ENCODE measurements at regions not wholly inside any gene's neighbourhood (a gene's known extent, or its start where the extent isn't known, plus 50 kb on each side); places are given as distances from the start of the nearest gene placed in this dataset.

DNA sequence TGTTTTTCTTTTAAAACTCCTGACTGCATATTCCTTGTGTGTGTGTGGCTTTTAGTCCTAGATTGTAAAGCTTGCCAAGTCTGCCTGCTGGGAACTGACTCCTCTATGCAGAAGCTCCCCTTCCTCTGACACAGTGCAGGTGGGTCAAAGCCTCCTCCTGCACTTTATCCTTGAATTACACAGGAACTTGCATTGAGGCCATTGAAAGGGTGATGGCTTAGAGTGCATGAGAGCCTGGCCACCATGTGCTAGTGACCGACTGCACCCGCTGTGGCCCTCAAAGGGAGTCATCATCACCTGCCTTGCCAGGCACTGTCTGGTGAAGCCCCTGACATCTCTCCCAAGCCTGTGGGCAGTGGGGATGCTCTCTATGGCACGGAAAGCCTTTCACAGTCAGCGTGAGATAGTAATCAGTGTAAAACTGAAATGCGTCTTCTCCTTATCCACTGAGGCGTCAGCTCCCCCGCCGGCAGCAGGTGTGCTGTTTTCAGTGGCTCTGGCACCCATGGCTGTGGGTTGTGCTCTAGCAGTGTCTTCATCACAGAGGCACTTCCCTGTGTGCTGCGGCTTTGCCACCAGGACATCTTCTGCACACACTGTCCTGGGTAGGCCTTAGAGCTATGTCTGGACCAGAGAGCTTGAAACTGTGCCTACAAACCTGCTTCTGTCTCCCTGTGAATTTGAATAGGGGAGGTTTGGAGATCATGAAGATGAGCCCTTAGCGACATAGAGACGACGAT lies 87.9 kb downstream of the THBS2 start:
- no peak for DNase-seq (ENCODE audit: low read depth)

DNA sequence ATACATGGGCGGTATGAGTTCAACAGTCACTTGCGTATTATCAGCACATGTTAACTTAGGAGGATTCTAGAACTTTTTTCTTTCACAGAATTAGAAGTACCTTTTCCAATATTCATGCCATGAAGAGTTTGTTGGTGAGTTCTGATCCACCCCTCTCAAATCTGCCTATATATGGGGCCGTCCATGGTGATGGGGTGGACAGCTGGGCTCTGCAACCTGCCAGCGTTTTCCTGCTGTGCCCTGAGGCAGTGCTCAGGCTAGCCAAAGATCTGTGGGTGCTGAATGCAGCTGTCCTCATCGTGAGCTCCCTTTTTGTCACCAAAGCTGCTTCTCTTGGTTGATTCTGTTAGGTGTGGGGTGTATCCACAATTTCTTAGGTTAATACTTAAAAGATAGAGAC lies 88.7 kb downstream of the THBS2 start:
- DNase-seq (ENCODE audit: low read depth) = no peak

DNA sequence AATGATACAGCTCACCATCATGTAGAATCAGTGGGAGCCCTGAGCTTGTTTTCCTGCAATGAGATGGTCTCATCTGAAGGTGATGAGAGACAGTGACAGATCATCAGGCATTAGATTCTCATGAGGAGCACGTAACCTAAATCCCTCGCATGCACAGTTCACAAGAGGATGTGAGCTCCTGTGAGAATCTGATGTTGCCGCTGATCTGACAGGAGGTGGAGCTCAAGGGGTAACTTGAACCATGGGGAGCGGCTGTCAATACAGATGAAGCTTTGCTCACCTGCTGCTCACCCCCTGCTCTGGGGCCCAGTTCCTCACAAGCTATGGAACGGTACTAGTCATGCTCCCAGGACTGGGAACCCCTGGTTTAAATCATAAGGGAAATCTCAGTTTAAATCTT lies 89.2 kb downstream of the THBS2 start:
- no peak for DNase-seq (ENCODE audit: low read depth)

DNA sequence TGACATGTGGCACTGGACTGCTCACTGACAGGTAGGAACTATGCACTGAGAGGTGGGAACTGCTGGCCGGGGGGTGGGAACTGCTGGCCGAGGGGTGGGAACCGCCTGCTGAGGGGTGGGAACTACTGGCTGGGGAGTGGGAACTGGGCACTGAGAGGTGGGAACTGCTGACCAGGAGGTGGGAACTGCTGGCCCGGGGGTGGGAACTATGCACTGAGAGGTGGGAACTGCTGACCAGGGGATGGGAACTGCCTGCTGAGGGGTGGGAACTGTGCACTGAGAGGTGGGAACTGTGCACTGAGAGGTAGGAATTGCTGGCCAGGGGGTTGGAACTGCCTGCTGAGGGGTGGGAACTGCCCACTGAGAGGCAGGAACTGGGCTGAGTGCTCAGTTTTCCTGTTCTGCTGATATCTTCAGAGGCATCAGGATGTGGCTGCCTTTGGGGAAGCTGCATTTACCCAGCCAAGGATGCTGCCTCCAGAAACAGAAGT lies 90.2 kb downstream of the THBS2 start:
- DNase-seq (ENCODE audit: low read depth) = no peak

DNA sequence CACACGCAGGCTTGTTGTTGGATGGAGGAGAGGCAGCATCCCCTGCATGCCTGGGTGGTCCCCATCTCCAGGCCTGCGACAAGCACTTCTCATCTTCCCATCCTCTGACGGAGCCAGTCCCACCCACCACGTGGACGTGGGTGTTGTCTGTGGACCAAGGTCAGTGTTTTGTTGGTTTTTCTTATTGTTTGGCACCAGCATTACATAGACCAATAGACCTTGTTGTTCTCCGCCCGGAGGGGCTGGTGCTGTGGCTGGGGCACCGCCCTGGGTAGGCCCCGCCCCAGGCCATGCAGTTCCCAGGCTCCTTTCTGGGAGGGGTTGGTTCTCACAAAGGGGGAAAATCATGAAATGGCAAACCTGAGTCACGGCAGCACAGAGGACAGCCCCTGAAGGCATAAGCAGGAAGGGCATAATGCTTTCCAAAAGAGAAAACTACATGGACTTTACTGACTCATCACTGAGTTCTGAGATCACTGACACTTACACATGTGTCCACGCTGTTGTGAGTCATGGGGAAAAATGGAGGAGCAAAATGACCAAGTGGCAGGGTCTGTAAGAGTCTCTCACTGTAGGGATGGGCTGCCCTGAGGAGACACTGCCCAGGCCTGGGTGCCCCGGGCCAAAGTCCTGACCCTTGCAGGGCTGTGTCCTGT lies 90.8 kb downstream of the THBS2 start:
- no peak for DNase-seq (ENCODE audit: low read depth)

DNA sequence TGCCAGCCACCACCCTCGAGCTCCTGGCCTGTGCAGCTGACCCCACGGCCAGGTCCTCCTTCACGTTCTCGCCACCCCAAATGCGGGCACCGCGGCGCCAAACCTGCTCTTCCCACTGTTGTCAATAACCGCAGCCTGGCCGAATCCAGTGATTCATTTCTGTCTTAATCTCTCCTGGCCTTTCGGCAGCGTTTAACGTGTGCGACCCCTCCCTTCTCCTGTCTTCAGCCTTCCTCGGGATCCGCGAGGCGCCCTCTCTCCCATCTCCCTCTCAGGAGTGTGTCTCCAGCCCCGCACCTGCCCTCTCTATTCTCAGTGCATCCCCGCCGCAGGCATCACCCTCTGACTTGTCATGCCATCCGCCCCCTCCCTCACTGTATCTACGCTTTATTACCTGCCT lies 91.4 kb downstream of the THBS2 start:
- DNase-seq (ENCODE audit: low read depth) = no peak

DNA sequence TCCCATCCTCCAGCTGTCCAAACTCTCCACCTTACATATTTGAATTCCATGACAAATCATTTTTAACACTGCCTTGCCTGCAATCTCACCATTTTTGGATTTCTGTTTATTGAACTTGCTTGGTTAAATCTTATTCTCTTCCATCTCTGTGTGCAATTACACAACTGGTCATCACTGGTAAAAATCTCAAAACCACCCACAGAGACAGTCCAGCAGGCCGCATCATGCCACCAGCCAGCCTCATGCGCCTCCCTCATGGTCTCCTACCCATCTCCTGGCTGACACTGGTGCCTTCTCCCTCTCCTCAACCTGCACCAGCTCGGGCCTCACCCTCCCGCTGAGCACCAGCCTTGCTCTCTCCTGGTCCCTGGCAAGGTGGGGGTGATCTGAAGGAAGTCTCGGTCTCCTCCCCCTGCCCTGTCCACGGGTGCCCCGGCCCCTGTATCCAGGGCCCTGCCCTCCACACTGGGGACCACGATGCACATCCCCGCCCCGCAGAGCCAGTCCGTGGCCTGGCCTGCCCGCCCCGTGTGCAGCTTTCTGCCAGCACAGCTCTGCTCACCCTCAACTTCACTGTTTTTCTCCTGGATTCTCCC lies 92.0 kb downstream of the THBS2 start:
- DNase-seq (ENCODE audit: low read depth) = no peak

DNA sequence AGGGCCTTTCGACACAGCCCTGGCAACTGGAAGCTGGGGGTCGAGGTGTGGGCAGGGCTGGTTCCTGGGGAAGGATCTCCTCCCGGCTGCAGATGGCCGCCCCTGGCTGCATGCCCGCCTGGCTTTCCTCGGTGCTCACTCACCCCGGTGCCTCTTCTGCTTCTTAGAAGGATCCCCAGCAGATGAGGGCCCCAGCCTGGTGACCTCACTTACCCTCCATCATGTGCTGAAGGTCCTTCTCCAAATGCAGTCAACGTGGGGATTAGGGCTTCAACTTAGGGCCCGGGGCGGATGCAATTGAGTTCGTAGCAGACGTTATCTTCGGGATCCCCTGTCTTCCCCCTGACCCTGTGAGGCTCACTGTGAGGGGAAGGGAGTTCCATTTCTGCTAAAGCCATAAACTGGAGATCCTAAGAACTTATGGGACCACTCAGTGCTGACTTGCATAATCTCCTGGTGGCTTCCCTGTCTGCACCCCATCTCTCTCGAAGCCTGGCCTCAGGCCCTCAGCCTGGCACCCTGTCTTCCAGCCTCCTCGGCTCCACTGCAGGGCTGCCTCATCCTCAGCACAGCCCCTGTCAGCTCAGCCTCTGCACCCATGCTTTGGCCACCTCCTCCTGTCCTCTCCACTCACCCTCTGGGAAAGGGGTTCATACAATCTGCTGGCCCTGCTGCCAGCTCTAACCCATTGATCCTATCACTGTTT lies 92.6 kb downstream of the THBS2 start:
- DNase-seq (ENCODE audit: low read depth) = no peak

DNA sequence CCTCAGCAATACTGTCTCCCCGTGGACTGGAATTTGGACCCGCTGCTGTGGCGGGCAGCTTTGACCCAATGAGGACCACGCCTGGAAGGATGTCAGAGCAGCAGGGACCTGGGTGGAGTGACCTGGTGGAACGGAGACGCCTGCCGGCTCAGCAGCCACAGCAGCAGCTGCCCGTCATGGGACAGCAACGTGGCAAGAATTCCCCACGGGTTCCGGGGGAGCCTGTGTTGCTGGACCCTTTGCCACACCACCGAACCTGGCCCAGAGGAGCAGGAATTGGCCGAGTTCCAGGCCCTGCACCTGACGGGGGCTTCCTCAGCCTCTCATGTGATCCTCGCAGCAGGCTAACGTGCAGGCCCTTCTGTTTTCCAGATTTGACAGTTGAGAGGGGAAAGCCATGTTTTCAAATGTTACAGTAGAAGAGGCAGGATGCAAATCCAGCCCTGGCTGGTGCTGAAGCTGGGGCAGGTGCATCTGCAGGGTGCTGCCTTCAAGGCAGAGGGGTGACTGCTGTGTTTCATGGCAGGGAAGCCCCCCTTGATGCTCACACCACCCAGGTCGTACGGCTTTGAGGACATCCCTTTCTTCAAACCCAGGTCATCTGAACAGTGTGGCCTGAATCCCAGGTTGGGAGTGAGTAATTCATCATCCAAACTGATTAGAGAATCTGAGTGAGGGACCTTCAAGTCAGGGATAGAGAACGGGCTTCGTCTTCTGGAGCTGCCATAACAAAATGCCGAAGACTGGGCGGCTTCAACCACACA lies 93.4 kb downstream of the THBS2 start:
- no peak for DNase-seq (ENCODE audit: low read depth)

DNA sequence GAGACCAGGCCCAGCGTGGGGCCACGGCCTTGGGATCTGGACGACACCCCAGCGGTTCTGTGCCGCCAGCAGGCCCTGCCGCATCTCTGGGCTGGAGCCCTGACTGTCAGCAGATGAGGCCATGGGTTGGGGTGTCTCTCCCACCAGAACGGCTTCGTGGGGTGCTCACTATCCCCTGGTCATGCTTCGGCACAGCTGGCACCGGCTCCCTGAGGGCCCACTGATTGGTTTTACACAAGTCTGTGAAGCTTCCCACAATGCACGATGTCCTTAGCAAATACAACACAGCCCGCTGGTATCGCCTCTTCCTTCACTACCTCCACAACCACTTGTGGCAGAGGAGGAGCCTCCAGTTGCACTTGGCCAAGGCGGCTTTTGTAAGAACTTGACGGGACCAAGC lies 94.3 kb downstream of the THBS2 start:
- DNase-seq (ENCODE audit: low read depth) = no peak

DNA sequence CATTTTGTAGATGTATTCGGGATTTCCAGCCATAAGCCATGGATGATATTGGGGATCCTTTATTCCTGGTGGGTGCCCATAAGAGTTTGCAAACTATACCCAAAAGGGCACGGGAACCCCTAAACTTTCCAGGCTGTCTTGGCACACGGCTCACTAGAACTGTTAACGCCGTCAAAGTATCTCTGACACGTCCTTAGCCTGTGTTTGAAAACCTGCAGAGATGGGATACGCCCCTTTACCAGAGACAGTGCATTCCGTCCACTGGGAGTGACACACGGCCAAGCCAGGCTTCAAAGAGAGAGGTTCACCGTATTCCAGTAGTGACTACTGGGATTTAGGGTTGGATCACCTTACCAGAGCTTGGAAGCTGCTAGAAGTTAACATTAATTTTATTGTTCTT lies 95.0 kb downstream of the THBS2 start:
- DNase-seq (ENCODE audit: low read depth) = no peak

DNA sequence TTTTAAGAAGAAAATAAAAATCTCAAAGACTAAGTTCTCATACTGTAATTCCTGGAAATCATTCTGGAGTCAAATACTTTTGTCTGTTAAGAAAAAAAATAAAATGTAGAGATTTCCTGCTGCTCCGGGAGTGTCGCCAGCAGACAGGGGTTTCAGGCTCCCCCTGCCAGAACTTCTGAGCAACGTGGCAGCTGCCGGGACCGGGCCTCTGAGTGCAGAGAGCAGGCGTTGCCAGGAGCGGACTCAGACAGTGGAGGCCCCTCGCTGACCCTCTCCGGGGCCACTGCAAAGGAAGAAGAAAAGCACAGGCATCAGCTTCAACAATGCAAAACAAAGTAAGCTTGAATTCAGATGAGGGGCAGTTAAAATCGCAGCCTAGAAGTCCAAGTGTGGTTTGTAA lies 95.5 kb downstream of the THBS2 start:
- DNase-seq (ENCODE audit: low read depth) = peak; percentile 85

DNA sequence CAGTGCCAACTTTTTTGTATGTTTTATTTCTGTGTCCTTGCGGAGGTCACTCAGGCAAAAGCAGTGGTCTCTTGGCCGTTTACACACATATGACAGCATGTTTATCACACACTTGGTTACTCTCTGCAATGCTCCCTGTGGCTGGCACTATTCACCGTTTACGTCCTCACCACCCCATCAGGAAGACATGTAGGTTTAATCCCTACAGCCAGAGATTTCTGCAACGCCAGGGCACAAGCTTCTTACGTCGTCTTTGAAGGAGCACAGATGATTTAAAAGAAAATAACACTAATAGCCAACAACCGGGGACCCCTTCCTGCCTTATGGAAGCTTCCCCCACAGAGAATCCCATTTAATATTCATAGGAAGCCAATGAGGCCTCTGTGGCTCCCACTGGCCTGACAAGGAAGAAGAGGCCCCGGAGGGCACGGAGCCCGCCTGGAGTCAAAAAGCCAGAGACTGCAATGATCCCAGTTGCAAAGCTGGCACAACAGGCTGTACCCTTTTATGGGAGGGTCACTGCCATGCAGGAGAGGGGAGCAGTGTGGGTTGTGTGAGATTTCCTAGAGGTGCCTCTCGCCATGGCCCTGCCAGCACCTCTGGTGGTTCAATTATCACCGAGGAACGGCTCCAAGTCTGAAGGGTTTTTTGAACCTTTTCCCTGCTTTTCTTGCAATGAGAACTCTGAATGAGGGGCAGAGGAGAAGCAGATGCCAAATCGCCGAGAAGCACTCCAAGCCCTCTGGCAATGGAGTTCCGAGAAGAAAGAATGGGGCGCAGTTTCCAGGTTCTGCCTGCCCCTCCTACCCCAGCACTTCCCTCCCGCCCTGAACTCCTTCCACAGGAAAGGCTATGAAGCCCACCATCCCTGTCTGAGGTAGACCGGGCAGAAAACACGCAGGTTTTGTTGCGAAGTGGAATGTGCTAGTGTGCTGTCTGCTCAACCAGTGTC lies 96.2 kb downstream of the THBS2 start:
- DNase-seq (ENCODE audit: low read depth) = no peak

DNA sequence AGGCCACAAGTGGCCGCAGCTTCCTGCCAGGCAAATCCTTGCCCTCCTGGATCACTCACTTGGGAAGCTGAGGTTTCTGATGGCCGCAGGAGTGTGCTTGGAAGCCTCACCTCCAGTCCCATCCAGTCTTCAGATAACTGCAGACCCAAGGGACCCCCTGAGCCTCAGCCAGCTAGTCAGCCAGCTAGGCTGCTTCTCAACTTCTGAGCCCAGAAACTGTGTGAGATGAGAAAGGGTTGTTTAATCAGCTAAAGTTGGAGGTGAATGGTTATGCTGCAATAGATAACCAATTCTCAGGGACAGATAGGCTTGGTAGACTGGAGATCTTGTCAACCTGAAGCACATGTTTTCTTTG lies 96.9 kb downstream of the THBS2 start:
- no peak for DNase-seq (ENCODE audit: low read depth)

DNA sequence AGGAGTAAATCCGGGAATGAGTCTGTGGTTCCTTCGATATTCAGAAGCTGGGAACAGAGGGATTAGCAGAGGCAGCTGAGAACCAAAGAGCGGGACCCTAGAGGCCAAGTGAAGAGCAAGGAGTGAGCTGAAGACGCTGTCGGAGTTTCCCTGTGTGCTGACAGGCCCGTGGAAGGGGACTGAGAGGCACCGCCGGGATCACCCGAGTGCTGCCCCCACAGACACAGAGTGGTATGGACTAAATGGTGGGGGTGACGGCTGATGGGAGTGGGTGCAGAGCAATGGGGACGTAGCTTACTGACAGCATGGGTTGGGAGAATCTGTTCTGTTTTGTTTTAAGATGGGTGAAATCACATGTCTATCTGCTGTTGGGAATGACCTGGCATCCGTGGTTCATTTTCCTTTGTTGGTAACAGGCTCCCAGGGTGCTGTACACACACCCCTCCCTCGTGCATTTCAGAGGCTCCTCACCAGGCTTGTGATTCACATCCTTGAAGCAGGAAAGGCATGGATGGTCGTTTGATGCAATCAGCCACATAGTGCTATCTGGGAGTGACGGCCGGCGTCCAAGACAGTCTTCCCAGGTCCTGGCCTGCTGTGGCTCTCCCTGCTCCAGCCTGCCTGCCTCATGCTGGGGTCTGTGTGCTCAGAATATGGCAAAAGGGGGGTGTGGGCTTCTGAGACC lies 97.4 kb downstream of the THBS2 start:
- DNase-seq (ENCODE audit: low read depth) = no peak

DNA sequence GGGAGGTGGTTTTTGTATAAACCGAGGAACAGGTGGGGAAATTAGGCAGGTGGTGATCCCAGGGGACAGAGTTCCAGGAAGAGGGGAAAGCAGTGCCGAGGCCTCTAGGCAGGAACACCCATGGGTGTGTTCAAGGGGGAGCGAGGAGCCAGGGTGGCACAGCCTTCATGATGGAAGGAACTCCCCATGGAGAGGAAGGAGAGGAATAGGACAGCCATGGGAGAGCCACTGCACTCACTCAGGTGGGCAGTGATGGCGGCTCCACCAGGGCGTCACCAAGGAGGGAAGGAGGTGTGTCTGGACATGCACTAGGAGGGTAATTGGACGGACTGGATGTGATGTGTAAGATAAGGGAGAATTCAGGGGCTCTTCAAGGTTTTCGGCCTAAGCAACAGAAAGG lies 98.2 kb downstream of the THBS2 start:
- no peak for DNase-seq (ENCODE audit: low read depth)

DNA sequence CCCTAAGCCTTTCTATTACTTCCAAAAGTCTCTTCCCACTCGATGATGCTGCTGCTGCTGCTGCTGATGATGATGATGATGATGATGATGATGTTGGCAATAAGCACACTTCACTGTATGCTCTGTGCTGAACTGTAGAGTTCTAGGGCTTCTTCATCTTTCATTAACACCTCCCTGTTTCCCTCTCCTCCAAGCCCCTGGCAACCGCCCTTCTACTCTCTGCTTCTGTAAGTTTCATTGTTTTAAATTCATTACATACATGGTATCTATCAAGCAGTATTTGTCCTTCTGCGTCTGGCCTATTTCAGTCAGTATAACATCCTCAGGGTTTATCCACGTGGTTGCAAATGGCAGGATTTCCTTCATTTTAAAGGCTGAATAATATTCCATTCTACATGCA lies 100.2 kb downstream of the THBS2 start:
- DNase-seq (ENCODE audit: low read depth) = no peak

DNA sequence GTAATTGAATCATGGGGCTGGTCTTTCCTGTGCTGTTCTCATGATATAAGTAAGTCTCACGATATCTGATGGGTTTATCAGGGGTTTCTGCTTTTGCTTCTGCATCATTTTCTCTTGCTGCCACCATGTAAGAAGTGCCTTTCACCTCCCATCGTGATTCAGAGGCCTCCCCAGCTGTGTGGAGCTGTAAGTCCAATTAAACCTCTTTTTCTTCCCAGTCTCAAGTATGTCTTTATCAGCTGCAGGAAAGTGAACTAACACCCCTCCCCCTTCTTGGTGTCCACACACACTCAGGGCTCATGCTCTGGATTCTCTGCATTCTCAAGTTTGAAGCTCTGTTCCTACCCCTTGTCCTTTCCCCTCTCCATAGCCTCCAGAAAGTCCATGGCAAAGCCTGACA lies 107.1 kb downstream of the THBS2 start:
- no peak for DNase-seq (ENCODE audit: low read depth)

DNA sequence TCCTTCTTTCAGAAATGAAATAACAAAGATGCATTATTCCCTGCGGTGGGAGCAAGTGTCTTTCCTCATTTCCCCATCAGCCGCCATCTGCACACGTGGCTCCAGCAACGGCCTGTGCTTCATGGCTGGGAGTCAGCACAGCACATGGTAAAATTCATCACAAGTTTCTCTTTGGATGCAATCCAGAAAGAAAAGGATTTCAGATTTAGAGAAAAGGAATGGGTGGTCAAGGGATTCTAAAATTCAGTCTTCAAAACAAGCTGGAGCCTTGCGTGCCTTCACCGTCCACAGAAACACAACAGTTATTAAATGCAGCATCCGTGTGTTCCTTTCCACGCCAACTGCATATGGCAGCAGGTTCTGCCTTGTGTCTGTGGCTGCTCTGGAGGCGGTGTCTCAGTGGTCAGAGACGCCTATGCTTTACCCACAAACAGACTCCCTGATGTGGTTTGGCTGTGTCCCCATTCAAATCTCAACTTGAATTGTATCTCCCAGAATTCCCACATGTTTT lies 107.6 kb downstream of the THBS2 start:
- DNase-seq (ENCODE audit: low read depth) = peak; percentile 89

DNA sequence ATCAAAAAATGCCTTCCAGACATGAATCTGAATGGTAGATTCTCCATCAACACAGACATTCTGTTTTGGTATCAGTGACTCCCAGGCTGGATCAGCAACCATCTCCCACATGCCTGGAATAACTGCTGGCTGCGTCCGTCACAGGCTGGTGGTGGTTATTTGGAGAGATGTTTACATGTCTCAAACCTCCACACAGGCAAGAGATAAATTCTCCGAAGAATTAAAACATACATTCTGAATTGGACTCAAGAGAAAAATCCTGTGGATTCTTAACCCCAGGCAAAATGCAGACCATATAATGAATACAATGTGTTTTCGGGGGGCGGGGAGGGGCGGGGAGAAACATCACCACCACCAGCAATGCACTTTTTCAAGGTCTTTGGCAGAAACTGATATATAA lies 108.2 kb downstream of the THBS2 start:
- DNase-seq (ENCODE audit: low read depth) = no peak
